HepG2 (cell line): ENCODE measurements at regions not wholly inside any gene's neighbourhood (a gene's known extent, or its start where the extent isn't known, plus 50 kb on each side); places are given as distances from the start of the nearest gene placed in this dataset.
A peak's percentile ranks its signal among the peaks of the same experiment; 100 is the strongest.

Experiments used
- ATAC-seq: fragments of 200-7000 bp; cut with Tn5 transposase; 3 replicates; pipeline ENCODE4 v1.9.1; 2020; ENCODE audit warnings: mild to moderate bottlenecking, moderate library complexity
- BruUV-seq: library from RNA; stranded (reverse); fragments of 400-500 nt; replicated peaks from 2 replicates; lab custom pipeline; 2021; lab: Mats Ljungman, UMichigan
- CTCF ChIA-PET: fragments of 300-600 bp; formaldehyde crosslinking; extraction: SDS; loops from one replicate; lab custom pipeline; 2021; ENCODE audit warnings: low total read pairs, inconsistent platforms, low intra/inter-chr PET ratio; lab: Yijun Ruan, JAX
- POLR2A ChIA-PET: fragments of 350-600 bp; sonication (Branson Sonifier 250); formaldehyde crosslinking; loops from one replicate; lab custom pipeline; 2020; ENCODE audit warnings: antibody characterized with exemption, inconsistent platforms; lab: Yijun Ruan, JAX
- DNase-seq: peaks from one replicate; pipeline ENCODE4 v3.0.0-alpha.2; 2015; ENCODE audit warnings: low spot score
- FAIRE-seq: peaks from 3 replicates; lab custom pipeline; 2011; peaks lifted over from hg19 to GRCh38; lab: Jason Lieb, UNC
- H2AFZ ChIP-seq: one replicate; pipeline ENCODE4 v1.6.1; 2011; ENCODE audit warnings: low read length, inconsistent platforms
- H3K27ac ChIP-seq: fragments of 300-600 bp; 3 replicates; pipeline ENCODE4 v1.8.0; 2011; ENCODE audit warnings: mixed run types, mild to moderate bottlenecking, mixed read lengths, low read length, inconsistent platforms; ENCODE audit not compliant: insufficient read depth; ENCODE audit errors: extremely low read length
- H3K27me3 ChIP-seq, 2 experiments: fragments of 200-600 bp in 1 of 2; 2 replicates in 1 of 2; 3 replicates in 1 of 2; pipeline versions ENCODE4 v1.6.0 to v1.8.0; 2011; ENCODE audit warnings: low read length in 2 of 2, mild to moderate bottlenecking in 2 of 2, moderate library complexity in 2 of 2, inconsistent platforms in 1 of 2; ENCODE audit not compliant: insufficient read depth in 2 of 2, control insufficient read depth in 1 of 2
- H3K36me3 ChIP-seq, 2 experiments: fragments of 200-600 bp in 1 of 2; replicated peaks in 1 of 2; 2 replicates in 1 of 2; 3 replicates in 1 of 2; pipeline versions ENCODE4 v1.5.1 to v1.8.0; 2011; ENCODE audit warnings: low read length in 2 of 2, inconsistent platforms in 1 of 2; ENCODE audit not compliant: insufficient read depth in 2 of 2, control insufficient read depth in 1 of 2
- H3K4me1 ChIP-seq: 2 replicates; pipeline ENCODE4 v1.5.1; 2012; ENCODE audit warnings: low read length, inconsistent platforms; ENCODE audit not compliant: insufficient read depth
- H3K4me2 ChIP-seq: 2 replicates; pipeline ENCODE4 v1.6.0; 2011; ENCODE audit warnings: low read depth, low read length, inconsistent platforms
- H3K4me3 ChIP-seq, 3 experiments: fragments of 200-600 bp in 1 of 3; sonication (generic), shearing (Covaris generic) in 1 of 3; replicated peaks in 1 of 3; 2 replicates each; pipeline ENCODE4 v1.5.1; 2011 to 2016; ENCODE audit warnings: low read length in 3 of 3, inconsistent platforms in 2 of 3, low read depth in 2 of 3, mild to moderate bottlenecking in 2 of 3, control low read depth in 1 of 3, mixed read lengths in 1 of 3; ENCODE audit not compliant: insufficient read depth in 1 of 3
- H3K79me2 ChIP-seq: one replicate; pipeline ENCODE4 v1.6.1; 2011; ENCODE audit warnings: low read length, inconsistent platforms; ENCODE audit not compliant: insufficient read depth
- H3K9ac ChIP-seq: 2 replicates; pipeline ENCODE4 v1.6.0; 2011; ENCODE audit warnings: mild to moderate bottlenecking, low read depth, low read length, inconsistent platforms; ENCODE audit not compliant: insufficient read depth
- H3K9me3 ChIP-seq: 2 replicates; pipeline ENCODE4 v1.5.1; 2012; ENCODE audit warnings: mild to moderate bottlenecking, low read length
- H4K20me1 ChIP-seq: 2 replicates; pipeline ENCODE4 v1.6.0; 2011; ENCODE audit warnings: inconsistent platforms, mild to moderate bottlenecking, low read length, moderate library complexity; ENCODE audit not compliant: insufficient read depth
- AGO2 ChIP-seq: fragments of 200-400 bp; formaldehyde crosslinking; optimal IDR thresholded peaks from 2 replicates; pipeline ENCODE3; 2017; ENCODE audit warnings: mild to moderate bottlenecking, low read depth, low read length, moderate library complexity
- ERF ChIP-seq: IDR thresholded peaks from 2 replicates; pipeline ENCODE4 v1.6.1; 2018; ENCODE audit warnings: missing biosample characterization, missing genetic modification reagents
- ETV5 ChIP-seq: IDR thresholded peaks from 2 replicates; pipeline ENCODE4 v1.6.1; 2018; ENCODE audit warnings: missing biosample characterization, missing genetic modification reagents, inconsistent platforms, borderline replicate concordance
- HDAC1 ChIP-seq: sonication (generic); formaldehyde crosslinking; IDR thresholded peaks from 2 replicates; pipeline ENCODE4 v1.5.1; 2020; ENCODE audit warnings: mild to moderate bottlenecking, missing genetic modification reagents
- KLF6 ChIP-seq: IDR thresholded peaks from 2 replicates; pipeline ENCODE4 v1.8.0; 2016; ENCODE audit warnings: missing biosample characterization, missing genetic modification reagents
- MZF1 ChIP-seq: sonication (generic); formaldehyde crosslinking; IDR thresholded peaks from 2 replicates; pipeline ENCODE4 v1.8.1; 2023; ENCODE audit warnings: mild to moderate bottlenecking, missing genetic modification reagents, borderline replicate concordance
- NFKBIZ ChIP-seq: IDR thresholded peaks from 2 replicates; pipeline ENCODE4 v1.6.1; 2018; ENCODE audit warnings: missing genetic modification reagents, missing compliant biosample characterization
- POGZ ChIP-seq: sonication (generic); formaldehyde crosslinking; IDR thresholded peaks from 2 replicates; pipeline ENCODE4 v1.4.0; 2020; ENCODE audit warnings: mild to moderate bottlenecking, missing genetic modification reagents
- SIX1 ChIP-seq: sonication (generic); formaldehyde crosslinking; IDR thresholded peaks from 2 replicates; pipeline ENCODE4 v1.4.0; 2020; ENCODE audit warnings: missing genetic modification reagents, borderline replicate concordance
- SP4 ChIP-seq: sonication (generic); formaldehyde crosslinking; IDR thresholded peaks from 2 replicates; pipeline ENCODE4 v1.8.1; 2023; ENCODE audit warnings: mild to moderate bottlenecking, missing genetic modification reagents
- SYNCRIP ChIP-seq: fragments of 200-400 bp; formaldehyde crosslinking; IDR thresholded peaks from 2 replicates; pipeline ENCODE4 v1.6.1; 2018; ENCODE audit warnings: mild to moderate bottlenecking, low read depth, low read length; ENCODE audit not compliant: insufficient read depth
- TBX2 ChIP-seq: sonication (generic); formaldehyde crosslinking; IDR thresholded peaks from 2 replicates; pipeline ENCODE4 v1.5.0; 2020; ENCODE audit warnings: missing genetic modification reagents, mild to moderate bottlenecking, borderline replicate concordance
- ZBTB4 ChIP-seq: sonication (generic); formaldehyde crosslinking; IDR thresholded peaks from 2 replicates; pipeline ENCODE4 v1.4.0; 2020; ENCODE audit warnings: missing genetic modification reagents, mild to moderate bottlenecking, borderline replicate concordance
- ZFX ChIP-seq: sonication (generic); formaldehyde crosslinking; IDR thresholded peaks from 2 replicates; pipeline ENCODE4 v1.4.0; 2020; ENCODE audit warnings: mild to moderate bottlenecking, low read depth, missing genetic modification reagents, moderate library complexity
- ZNF12 ChIP-seq: sonication (generic); formaldehyde crosslinking; IDR thresholded peaks from 2 replicates; pipeline ENCODE4 v1.5.0; 2020; ENCODE audit warnings: missing genetic modification reagents
- ZNF337 ChIP-seq: sonication (generic); formaldehyde crosslinking; IDR thresholded peaks from 2 replicates; pipeline ENCODE4 v1.5.1; 2020; ENCODE audit warnings: missing genetic modification reagents, low read depth, mild to moderate bottlenecking, borderline replicate concordance
- ZNF549 ChIP-seq: sonication (generic); formaldehyde crosslinking; IDR thresholded peaks from 2 replicates; pipeline ENCODE4 v1.5.0; 2020; ENCODE audit warnings: missing genetic modification reagents
- ZNF572 ChIP-seq: sonication (generic); formaldehyde crosslinking; IDR thresholded peaks from 2 replicates; pipeline ENCODE4 v1.5.1; 2020; ENCODE audit warnings: mild to moderate bottlenecking, missing genetic modification reagents
- ZNF652 ChIP-seq: IDR thresholded peaks from 2 replicates; pipeline ENCODE4 v1.6.1; 2016; ENCODE audit warnings: low read depth, borderline replicate concordance
- ZNF737 ChIP-seq: sonication (generic); formaldehyde crosslinking; IDR thresholded peaks from 2 replicates; pipeline ENCODE4 v1.5.0; 2020; ENCODE audit warnings: missing genetic modification reagents, mild to moderate bottlenecking, borderline replicate concordance
- ZNF839 ChIP-seq: sonication (generic); formaldehyde crosslinking; IDR thresholded peaks from 2 replicates; pipeline ENCODE4 v1.4.0; 2020; ENCODE audit warnings: missing genetic modification reagents, mild to moderate bottlenecking, borderline replicate concordance
- ZZZ3 ChIP-seq: sonication (generic); formaldehyde crosslinking; IDR thresholded peaks from 2 replicates; pipeline ENCODE4 v1.4.0; 2020; ENCODE audit warnings: missing genetic modification reagents, mild to moderate bottlenecking, borderline replicate concordance
- WGBS: methylation state at CpG from one replicate; pipeline ENCODE4 v1.1.6; 2017; ENCODE audit warnings: low lambda C conversion rate; 5-methylcytosine and 5-hydroxymethylcytosine counted together
- in situ Hi-C: cut with HindIII; loops from 2 replicates; pipeline ENCODE4 v1.10.0; 2017; ENCODE audit warnings: low pct_unique_long_range_greater_than_20kb; ENCODE audit not compliant: extremely low pct_ligation_motif_present
- intact Hi-C: fragments of 100-400 bp; cut with micrococcal nuclease; formaldehyde crosslinking; loops from one replicate; pipeline ENCODE4 v1.10.0; 2022; ENCODE audit not compliant: unreplicated experiment
- TF ChIP-seq, protein P1 (sequence below): sonication (generic); formaldehyde crosslinking; IDR thresholded peaks from 2 replicates; pipeline ENCODE4 v1.9.0; 2021; ENCODE audit warnings: missing genetic modification reagents, borderline replicate concordance

DNA sequence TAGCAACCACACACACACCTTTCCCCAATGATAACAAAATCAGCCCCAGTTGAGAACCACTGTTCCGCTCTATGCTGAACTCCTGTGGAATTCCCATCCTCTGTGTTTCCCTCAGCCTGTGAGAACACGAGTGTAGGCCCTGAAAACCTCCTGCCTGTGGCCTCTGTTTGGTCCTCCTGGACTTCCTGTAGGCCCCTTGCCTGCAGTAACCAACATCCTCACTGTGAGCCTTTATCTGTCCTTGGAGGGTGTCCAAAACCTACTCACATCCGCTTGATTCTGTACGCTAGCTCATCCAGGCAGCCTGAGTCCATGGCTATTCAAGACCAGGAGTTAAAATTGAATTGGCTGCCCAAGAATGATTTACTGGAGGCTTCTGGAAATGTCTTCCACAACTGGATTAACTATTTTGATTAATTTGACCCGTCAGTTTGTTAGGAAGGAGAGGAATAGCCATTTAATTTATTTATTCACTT is 149.8 kb downstream of the AKR1D1 start:
- no peak for FAIRE-seq
- peak; percentile 37; the same call in 1 of the 3 replicates for ATAC-seq
- H2AFZ ChIP-seq: no peak overlapping the region
- no peaks in the 10 kb centered on the region for H3K27me3 ChIP-seq
- H3K4me3 ChIP-seq: no peak overlapping the region
- no peaks in the 10 kb centered on the region for H3K36me3 ChIP-seq
- H3K9ac ChIP-seq: no peak overlapping the region
- ChIA-PET POLR2A (no interaction called here), CTCF (no interaction called here)
- no peaks in the 10 kb centered on the region for H4K20me1 ChIP-seq
- H3K4me1 ChIP-seq: peaks cover 21% of the 10 kb centered on the region
- WGBS: 83% methylated on average over 5 of the region's 5 CpGs
- H3K27ac ChIP-seq: no peak overlapping the region
- no peak overlapping the region for H3K4me2 ChIP-seq
- DNase-seq: peak; percentile 59
- in situ Hi-C loops (no loop called here), intact Hi-C loops (no loop called here)
- BruUV-seq: no TSS peak
- peaks cover 7% of the 10 kb centered on the region; the same call in 1 of the 2 replicates for H3K9me3 ChIP-seq
- H3K79me2 ChIP-seq: no peaks in the 10 kb centered on the region
- TF ChIP-seq NFKBIZ: no peak
- no peak for TF ChIP-seq SIX1 (CRISPR knock-in tag)
- no peak for TF ChIP-seq AGO2
- no peak for TF ChIP-seq SP4 (CRISPR knock-in tag)
- TF ChIP-seq ETV5: peak; percentile 62; the same call in 1 of the 2 replicates
- no peak for TF ChIP-seq SYNCRIP
- no peak for TF ChIP-seq MZF1 (CRISPR knock-in tag)
- TF ChIP-seq ZBTB4 (CRISPR knock-in tag): peak; percentile 72; the same call in 1 of the 2 replicates
- peak; percentile 60; the same call in 1 of the 2 replicates for TF ChIP-seq ZFX (CRISPR knock-in tag)
- no peak for TF ChIP-seq ZNF839 (CRISPR knock-in tag)
- TF ChIP-seq, protein P1, sequence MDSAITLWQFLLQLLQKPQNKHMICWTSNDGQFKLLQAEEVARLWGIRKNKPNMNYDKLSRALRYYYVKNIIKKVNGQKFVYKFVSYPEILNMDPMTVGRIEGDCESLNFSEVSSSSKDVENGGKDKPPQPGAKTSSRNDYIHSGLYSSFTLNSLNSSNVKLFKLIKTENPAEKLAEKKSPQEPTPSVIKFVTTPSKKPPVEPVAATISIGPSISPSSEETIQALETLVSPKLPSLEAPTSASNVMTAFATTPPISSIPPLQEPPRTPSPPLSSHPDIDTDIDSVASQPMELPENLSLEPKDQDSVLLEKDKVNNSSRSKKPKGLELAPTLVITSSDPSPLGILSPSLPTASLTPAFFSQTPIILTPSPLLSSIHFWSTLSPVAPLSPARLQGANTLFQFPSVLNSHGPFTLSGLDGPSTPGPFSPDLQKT (CRISPR knock-in tag): no peak
- TF ChIP-seq ZZZ3 (CRISPR knock-in tag): no peak
- TF ChIP-seq ZNF549 (CRISPR knock-in tag): no peak
- no peak for TF ChIP-seq TBX2
- TF ChIP-seq ZNF337 (CRISPR knock-in tag): no peak
- TF ChIP-seq ZNF652 (CRISPR knock-in tag): no peak
- no peak for TF ChIP-seq KLF6 (CRISPR knock-in tag)
- peak; percentile 79 for TF ChIP-seq POGZ (CRISPR knock-in tag)
- no peak for TF ChIP-seq ZNF12 (CRISPR knock-in tag)
- no peak for TF ChIP-seq HDAC1 (CRISPR knock-in tag)
- no peak for TF ChIP-seq ZNF572 (CRISPR knock-in tag)
- no peak for TF ChIP-seq ZNF737 (CRISPR knock-in tag)
- no peak for TF ChIP-seq ERF (CRISPR knock-in tag)
